GM12878 (cell line): ENCODE measurements at regions not wholly inside any gene's neighbourhood (a gene's known extent, or its start where the extent isn't known, plus 50 kb on each side); places are given as distances from the start of the nearest gene placed in this dataset.

Source experiments
- ATAC-seq: fragments of 200-7000 bp; cut with Tn5 transposase; 3 replicates; pipeline ENCODE4 v1.9.1; 2020; ENCODE audit warnings: mild to moderate bottlenecking, moderate library complexity
- BruUV-seq: library from RNA; stranded (reverse); fragments of 400-500 nt; replicated peaks from 2 replicates; lab custom pipeline; 2021; lab: Mats Ljungman, UMichigan
- CTCF ChIA-PET: fragments of 300-600 bp; sonication (Branson Sonifier 250); formaldehyde crosslinking; extraction: SDS; loops from one replicate; lab custom pipeline; 2021; ENCODE audit warnings: inconsistent platforms; lab: Yijun Ruan, JAX
- POLR2A ChIA-PET: fragments of 350-600 bp; formaldehyde crosslinking; extraction: SDS; loops from one replicate; lab custom pipeline; 2021; ENCODE audit warnings: inconsistent platforms; lab: Charles Lee
- RAD21 ChIA-PET: fragments of 300-600 bp; sonication (Branson Sonifier 250); formaldehyde crosslinking; loops from one replicate; lab custom pipeline; 2023; ENCODE audit warnings: antibody characterized with exemption; ENCODE audit not compliant: unreplicated experiment; lab: Charles Lee
- SMC1A ChIA-PET: fragments of 300-600 bp; sonication (Branson Sonifier 250); formaldehyde crosslinking; loops from one replicate; lab custom pipeline; 2023; ENCODE audit not compliant: unreplicated experiment, uncharacterized antibody; lab: Charles Lee
- DNase-seq: peaks from one replicate; pipeline ENCODE4 v3.0.0-alpha.2; 2011; ENCODE audit warnings: low read depth, low spot score
- FAIRE-seq: peaks from 3 replicates; lab custom pipeline; 2011; peaks lifted over from hg19 to GRCh38; lab: Jason Lieb, UNC
- H2AFZ ChIP-seq: 2 replicates; pipeline ENCODE4 v1.6.0; 2011; ENCODE audit warnings: low read depth, low read length, control low read depth; ENCODE audit not compliant: control insufficient read depth
- H3K27ac ChIP-seq: 2 replicates; pipeline ENCODE4 v1.5.1; 2011; ENCODE audit warnings: control low read depth; ENCODE audit not compliant: control insufficient read depth, insufficient read depth
- H3K27me3 ChIP-seq, 2 experiments: replicated peaks in 1 of 2; 2 replicates each; pipeline versions ENCODE4 v1.6.0 to v1.6.1; 2011; ENCODE audit warnings: low read length in 1 of 2; ENCODE audit not compliant: control insufficient read depth in 2 of 2, insufficient read depth in 2 of 2
- H3K36me3 ChIP-seq, 2 experiments: 2 replicates each; pipeline ENCODE4 v1.5.1; 2011; ENCODE audit warnings: low read length in 1 of 2; ENCODE audit not compliant: control insufficient read depth in 2 of 2, insufficient read depth in 2 of 2
- H3K4me1 ChIP-seq: 2 replicates; pipeline ENCODE4 v1.6.1; 2011; ENCODE audit warnings: mild to moderate bottlenecking, low read length, moderate library complexity, mixed read lengths; ENCODE audit not compliant: control insufficient read depth, insufficient read depth
- H3K4me2 ChIP-seq: 2 replicates; pipeline ENCODE4 v1.6.0; 2011; ENCODE audit warnings: control low read depth; ENCODE audit not compliant: control insufficient read depth, insufficient read depth
- H3K4me3 ChIP-seq: fragments of 200-600 bp; sonication (generic); 2 replicates; pipeline ENCODE4 v1.5.1; 2016
- H3K79me2 ChIP-seq: 2 replicates; pipeline ENCODE4 v1.6.0; 2011; ENCODE audit warnings: low read length; ENCODE audit not compliant: control insufficient read depth, insufficient read depth
- H3K9ac ChIP-seq: 2 replicates; pipeline ENCODE4 v1.8.0; 2011; ENCODE audit warnings: low read length, control low read depth, mixed read lengths; ENCODE audit not compliant: control insufficient read depth, insufficient read depth
- H3K9me3 ChIP-seq: replicated peaks from 3 replicates; pipeline ENCODE4 v1.5.1; 2011; ENCODE audit warnings: mild to moderate bottlenecking, low read length; ENCODE audit not compliant: control insufficient read depth, insufficient read depth
- H4K20me1 ChIP-seq: 2 replicates; pipeline ENCODE4 v1.6.0; 2011; ENCODE audit not compliant: control insufficient read depth, insufficient read depth
- BCL11A ChIP-seq: IDR thresholded peaks from 2 replicates; pipeline ENCODE4 v1.6.1; 2011; ENCODE audit warnings: low read depth, low read length
- BMI1 ChIP-seq: fragments of 450-650 bp; IDR thresholded peaks from 2 replicates; pipeline ENCODE4 v1.6.1; 2016; ENCODE audit warnings: mild to moderate bottlenecking, moderate library complexity, borderline replicate concordance
- HCFC1 ChIP-seq: fragments of 150-350 bp; IDR thresholded peaks from 2 replicates; pipeline ENCODE4 v1.6.1; 2014; ENCODE audit warnings: low read length
- PAX8 ChIP-seq: fragments of 450-650 bp; IDR thresholded peaks from 2 replicates; pipeline ENCODE4 v1.6.1; 2017; ENCODE audit warnings: mild to moderate bottlenecking, moderate library complexity
- RBBP5 ChIP-seq: fragments of 200-600 bp; sonication (generic); conservative IDR thresholded peaks from 2 replicates; pipeline ENCODE4 v1.6.1; 2016
- SP1 ChIP-seq: IDR thresholded peaks from one replicate; pipeline ENCODE4 v1.6.1; 2011; ENCODE audit warnings: low read depth, low read length
- SUZ12 ChIP-seq: fragments of 200-600 bp; sonication (generic); IDR thresholded peaks from one replicate; pipeline ENCODE4 v1.6.1; 2018; ENCODE audit warnings: antibody characterized with exemption, mild to moderate bottlenecking; ENCODE audit not compliant: unreplicated experiment
- ZBED1 ChIP-seq: IDR thresholded peaks from 2 replicates; pipeline ENCODE4 v1.6.1; 2016; ENCODE audit warnings: borderline replicate concordance
- WGBS: methylation state at CpG from one replicate; pipeline ENCODE4 v1.1.6; 2016; ENCODE audit warnings: low lambda C conversion rate; ENCODE audit not compliant: insufficient replicate concordance, insufficient coverage; ENCODE audit errors: missing lambda C conversion rate; 5-methylcytosine and 5-hydroxymethylcytosine counted together
- in situ Hi-C: fragments of 300-500 bp; cut with MboI; formaldehyde crosslinking; loops from 9 replicates; pipeline ENCODE4 v1.14.3; 2018; ENCODE audit warnings: mixed read lengths
- intact Hi-C: fragments of 100-400 bp; cut with micrococcal nuclease; formaldehyde crosslinking; loops from one replicate; pipeline ENCODE4 v1.14.2; 2022; ENCODE audit not compliant: unreplicated experiment
- TF ChIP-seq, protein P1 (sequence below): fragments of 450-650 bp; IDR thresholded peaks from 2 replicates; pipeline ENCODE4 v1.6.1; 2018; ENCODE audit warnings: mild to moderate bottlenecking, low read depth, moderate library complexity; ENCODE audit not compliant: partially characterized antibody
- TF ChIP-seq, protein P2 (sequence below): fragments of 450-650 bp; formaldehyde crosslinking; IDR thresholded peaks from 2 replicates; pipeline ENCODE4 v1.4.0; 2022; ENCODE audit warnings: mild to moderate bottlenecking, moderate library complexity
- TF ChIP-seq, protein P3 (sequence below): fragments of 450-650 bp; IDR thresholded peaks from 2 replicates; pipeline ENCODE4 v1.6.1; 2017; ENCODE audit warnings: mild to moderate bottlenecking, moderate library complexity

DNA sequence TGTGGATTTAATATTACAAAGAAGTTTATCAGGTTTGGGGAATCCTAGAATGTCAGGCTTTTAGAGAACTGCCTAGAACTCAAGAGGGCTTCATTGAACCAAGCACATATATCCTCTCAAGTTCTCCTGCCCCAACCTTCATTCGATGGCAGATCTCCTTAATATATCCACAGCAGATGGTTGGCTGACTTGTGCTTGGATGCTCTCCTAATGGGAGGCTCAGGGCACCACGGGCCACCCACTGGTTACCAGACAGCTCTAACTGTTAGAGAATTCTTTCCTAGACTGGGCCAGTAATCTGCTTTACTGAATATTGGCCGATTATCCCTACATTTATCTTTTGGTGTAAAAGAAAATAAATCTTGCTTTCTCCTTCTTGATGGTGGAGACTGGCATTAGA, 87.2 kb upstream of the ATP8B1 start:
- ChIA-PET POLR2A (no interaction called here), CTCF (interaction anchor here (1.0 to 3.1 kb wide), 2 partner anchors 8 to 153 kb away, joined by 3 to 17 read pairs; no protein-coding TSS in a partner anchor), RAD21 (no interaction called here), SMC1A (interaction anchor here (0.9 kb wide), 2 partner anchors 243 to 293 kb away, joined by 3 to 4 read pairs; no protein-coding TSS in a partner anchor)
- ATAC-seq (no peak), FAIRE-seq (no peak), DNase-seq (no peak)
- Histone ChIP-seq H3K4me1 (peaks cover 8% of the 10 kb centered on the region), H4K20me1 (no peaks in the 10 kb centered on the region), H2AFZ (no peak overlapping the region), H3K27ac (no peak overlapping the region), H3K9ac (no peak overlapping the region), H3K36me3 (no peaks in the 10 kb centered on the region), H3K79me2 (no peaks in the 10 kb centered on the region), H3K27me3 (no peaks in the 10 kb centered on the region), H3K4me2 (no peak overlapping the region), H3K4me3 (no peak overlapping the region), H3K9me3 (peaks cover 9% of the 10 kb centered on the region; the same call in 2 of the 3 replicates)
- no TSS peak for BruUV-seq
- 11% methylated on average over 3 of the region's 3 CpGs for WGBS
- intact Hi-C loops: loop anchor here (10.0 kb wide), 1 partner anchor 875 kb away; no protein-coding TSS in a partner anchor
- in situ Hi-C loops: no loop called here
- TF ChIP-seq, protein P1, sequence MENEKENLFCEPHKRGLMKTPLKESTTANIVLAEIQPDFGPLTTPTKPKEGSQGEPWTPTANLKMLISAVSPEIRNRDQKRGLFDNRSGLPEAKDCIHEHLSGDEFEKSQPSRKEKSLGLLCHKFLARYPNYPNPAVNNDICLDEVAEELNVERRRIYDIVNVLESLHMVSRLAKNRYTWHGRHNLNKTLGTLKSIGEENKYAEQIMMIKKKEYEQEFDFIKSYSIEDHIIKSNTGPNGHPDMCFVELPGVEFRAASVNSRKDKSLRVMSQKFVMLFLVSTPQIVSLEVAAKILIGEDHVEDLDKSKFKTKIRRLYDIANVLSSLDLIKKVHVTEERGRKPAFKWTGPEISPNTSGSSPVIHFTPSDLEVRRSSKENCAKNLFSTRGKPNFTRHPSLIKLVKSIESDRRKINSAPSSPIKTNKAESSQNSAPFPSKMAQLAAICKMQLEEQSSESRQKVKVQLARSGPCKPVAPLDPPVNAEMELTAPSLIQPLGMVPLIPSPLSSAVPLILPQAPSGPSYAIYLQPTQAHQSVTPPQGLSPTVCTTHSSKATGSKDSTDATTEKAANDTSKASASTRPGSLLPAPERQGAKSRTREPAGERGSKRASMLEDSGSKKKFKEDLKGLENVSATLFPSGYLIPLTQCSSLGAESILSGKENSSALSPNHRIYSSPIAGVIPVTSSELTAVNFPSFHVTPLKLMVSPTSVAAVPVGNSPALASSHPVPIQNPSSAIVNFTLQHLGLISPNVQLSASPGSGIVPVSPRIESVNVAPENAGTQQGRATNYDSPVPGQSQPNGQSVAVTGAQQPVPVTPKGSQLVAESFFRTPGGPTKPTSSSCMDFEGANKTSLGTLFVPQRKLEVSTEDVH: no peak
- no peak for TF ChIP-seq BMI1
- TF ChIP-seq PAX8: no peak
- TF ChIP-seq ZBED1: no peak
- TF ChIP-seq, protein P2, sequence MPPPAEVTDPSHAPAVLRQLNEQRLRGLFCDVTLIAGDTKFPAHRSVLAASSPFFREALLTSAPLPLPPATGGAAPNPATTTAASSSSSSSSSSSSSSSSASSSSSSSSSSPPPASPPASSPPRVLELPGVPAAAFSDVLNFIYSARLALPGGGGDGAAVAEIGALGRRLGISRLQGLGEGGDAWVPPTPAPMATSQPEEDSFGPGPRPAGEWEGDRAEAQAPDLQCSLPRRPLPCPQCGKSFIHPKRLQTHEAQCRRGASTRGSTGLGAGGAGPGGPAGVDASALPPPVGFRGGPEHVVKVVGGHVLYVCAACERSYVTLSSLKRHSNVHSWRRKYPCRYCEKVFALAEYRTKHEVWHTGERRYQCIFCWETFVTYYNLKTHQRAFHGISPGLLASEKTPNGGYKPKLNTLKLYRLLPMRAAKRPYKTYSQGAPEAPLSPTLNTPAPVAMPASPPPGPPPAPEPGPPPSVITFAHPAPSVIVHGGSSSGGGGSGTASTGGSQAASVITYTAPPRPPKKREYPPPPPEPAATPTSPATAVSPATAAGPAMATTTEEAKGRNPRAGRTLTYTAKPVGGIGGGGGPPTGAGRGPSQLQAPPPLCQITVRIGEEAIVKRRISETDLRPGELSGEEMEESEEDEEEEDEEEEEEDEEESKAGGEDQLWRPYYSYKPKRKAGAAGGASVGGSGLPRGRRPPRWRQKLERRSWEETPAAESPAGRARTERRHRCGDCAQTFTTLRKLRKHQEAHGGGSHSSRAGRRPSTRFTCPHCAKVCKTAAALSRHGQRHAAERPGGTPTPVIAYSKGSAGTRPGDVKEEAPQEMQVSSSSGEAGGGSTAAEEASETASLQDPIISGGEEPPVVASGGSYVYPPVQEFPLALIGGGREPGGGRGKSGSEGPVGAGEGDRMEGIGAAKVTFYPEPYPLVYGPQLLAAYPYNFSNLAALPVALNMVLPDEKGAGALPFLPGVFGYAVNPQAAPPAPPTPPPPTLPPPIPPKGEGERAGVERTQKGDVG (CRISPR knock-in tag): no peak
- TF ChIP-seq SUZ12: no peak
- TF ChIP-seq, protein P3, sequence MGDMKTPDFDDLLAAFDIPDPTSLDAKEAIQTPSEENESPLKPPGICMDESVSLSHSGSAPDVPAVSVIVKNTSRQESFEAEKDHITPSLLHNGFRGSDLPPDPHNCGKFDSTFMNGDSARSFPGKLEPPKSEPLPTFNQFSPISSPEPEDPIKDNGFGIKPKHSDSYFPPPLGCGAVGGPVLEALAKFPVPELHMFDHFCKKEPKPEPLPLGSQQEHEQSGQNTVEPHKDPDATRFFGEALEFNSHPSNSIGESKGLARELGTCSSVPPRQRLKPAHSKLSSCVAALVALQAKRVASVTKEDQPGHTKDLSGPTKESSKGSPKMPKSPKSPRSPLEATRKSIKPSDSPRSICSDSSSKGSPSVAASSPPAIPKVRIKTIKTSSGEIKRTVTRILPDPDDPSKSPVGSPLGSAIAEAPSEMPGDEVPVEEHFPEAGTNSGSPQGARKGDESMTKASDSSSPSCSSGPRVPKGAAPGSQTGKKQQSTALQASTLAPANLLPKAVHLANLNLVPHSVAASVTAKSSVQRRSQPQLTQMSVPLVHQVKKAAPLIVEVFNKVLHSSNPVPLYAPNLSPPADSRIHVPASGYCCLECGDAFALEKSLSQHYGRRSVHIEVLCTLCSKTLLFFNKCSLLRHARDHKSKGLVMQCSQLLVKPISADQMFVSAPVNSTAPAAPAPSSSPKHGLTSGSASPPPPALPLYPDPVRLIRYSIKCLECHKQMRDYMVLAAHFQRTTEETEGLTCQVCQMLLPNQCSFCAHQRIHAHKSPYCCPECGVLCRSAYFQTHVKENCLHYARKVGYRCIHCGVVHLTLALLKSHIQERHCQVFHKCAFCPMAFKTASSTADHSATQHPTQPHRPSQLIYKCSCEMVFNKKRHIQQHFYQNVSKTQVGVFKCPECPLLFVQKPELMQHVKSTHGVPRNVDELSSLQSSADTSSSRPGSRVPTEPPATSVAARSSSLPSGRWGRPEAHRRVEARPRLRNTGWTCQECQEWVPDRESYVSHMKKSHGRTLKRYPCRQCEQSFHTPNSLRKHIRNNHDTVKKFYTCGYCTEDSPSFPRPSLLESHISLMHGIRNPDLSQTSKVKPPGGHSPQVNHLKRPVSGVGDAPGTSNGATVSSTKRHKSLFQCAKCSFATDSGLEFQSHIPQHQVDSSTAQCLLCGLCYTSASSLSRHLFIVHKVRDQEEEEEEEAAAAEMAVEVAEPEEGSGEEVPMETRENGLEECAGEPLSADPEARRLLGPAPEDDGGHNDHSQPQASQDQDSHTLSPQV: no peak
- no peak for TF ChIP-seq HCFC1
- TF ChIP-seq BCL11A: no peak
- no peak for TF ChIP-seq RBBP5
- no peak for TF ChIP-seq SP1
